Fibroblast of lung (primary cell): ENCODE measurements at regions not wholly inside any gene's neighbourhood (a gene's known extent, or its start where the extent isn't known, plus 50 kb on each side); places are given as distances from the start of the nearest gene placed in this dataset.
A peak's percentile ranks its signal among the peaks of the same experiment; 100 is the strongest.

Experiments used
- DNase-seq, 2 donors: peaks; one replicate each; pipeline versions ENCODE4 v3.0.0 to v3.0.0-alpha.2; 2010; ENCODE audit warnings: low read depth in 2 of 2
- H2AFZ ChIP-seq: 2 replicates; pipeline ENCODE4 v1.5.1; 2012; ENCODE audit warnings: low read length, control low read depth, inconsistent platforms
- H3K27ac ChIP-seq: 2 replicates; pipeline ENCODE4 v1.5.1; 2011; ENCODE audit warnings: low read length, control low read depth; ENCODE audit not compliant: insufficient read depth
- H3K27me3 ChIP-seq: 2 replicates; pipeline ENCODE4 v1.5.1; 2011; ENCODE audit warnings: mild to moderate bottlenecking, low read length; ENCODE audit not compliant: control insufficient read depth, insufficient read depth
- H3K36me3 ChIP-seq: 2 replicates; pipeline ENCODE4 v1.5.1; 2011; ENCODE audit warnings: low read length; ENCODE audit not compliant: control insufficient read depth, insufficient read depth
- H3K4me1 ChIP-seq: 2 replicates; pipeline ENCODE4 v1.5.1; 2011; ENCODE audit warnings: low read length; ENCODE audit not compliant: control insufficient read depth, insufficient read depth; ENCODE audit errors: extremely low read depth
- H3K4me2 ChIP-seq: 2 replicates; pipeline ENCODE4 v1.5.1; 2011; ENCODE audit warnings: low read length, control low read depth; ENCODE audit not compliant: insufficient read depth; ENCODE audit errors: extremely low read depth
- H3K4me3 ChIP-seq, 4 experiments: fragments of 200-600 bp in 1 of 4; sonication (generic) in 1 of 4; replicated peaks in 1 of 4; 2 replicates each; pipeline ENCODE4 v1.5.1; 2011 to 2016; ENCODE audit warnings: low read length in 4 of 4, low read depth in 3 of 4, mild to moderate bottlenecking in 3 of 4, control low read depth in 2 of 4, inconsistent platforms in 1 of 4, mixed read lengths in 1 of 4; ENCODE audit not compliant: insufficient read depth in 1 of 4; ENCODE audit errors: control extremely low read depth in 1 of 4
- H3K79me2 ChIP-seq: 2 replicates; pipeline ENCODE4 v1.5.1; 2012; ENCODE audit warnings: mild to moderate bottlenecking, low read length, inconsistent platforms; ENCODE audit not compliant: control insufficient read depth, insufficient read depth
- H3K9ac ChIP-seq: 2 replicates; pipeline ENCODE4 v1.5.1; 2011; ENCODE audit warnings: mild to moderate bottlenecking, low read length, control low read depth; ENCODE audit not compliant: insufficient read depth
- H3K9me3 ChIP-seq: 2 replicates; pipeline ENCODE4 v1.5.1; 2012; ENCODE audit warnings: low read depth, low read length; ENCODE audit not compliant: control insufficient read depth, insufficient read depth
- H4K20me1 ChIP-seq: 2 replicates; pipeline ENCODE4 v1.5.1; 2011; ENCODE audit warnings: low read length; ENCODE audit not compliant: control insufficient read depth, insufficient read depth; ENCODE audit errors: extremely low read depth
- EZH2 ChIP-seq: IDR thresholded peaks from 2 replicates; pipeline ENCODE4 v1.5.1; 2012; ENCODE audit warnings: low read length, control low read depth, mild to moderate bottlenecking; ENCODE audit errors: missing control alignments
- TF ChIP-seq, protein P1 (sequence below), 2 donors: IDR thresholded peaks in 1 of 2; conservative IDR thresholded peaks in 1 of 2; 1 replicate in 1 of 2; 2 replicates in 1 of 2; pipeline ENCODE4 v1.5.1; 2011 to 2012; ENCODE audit warnings: low read length in 2 of 2, control low read depth in 1 of 2, inconsistent platforms in 1 of 2, low read depth in 1 of 2, mild to moderate bottlenecking in 1 of 2

DNA sequence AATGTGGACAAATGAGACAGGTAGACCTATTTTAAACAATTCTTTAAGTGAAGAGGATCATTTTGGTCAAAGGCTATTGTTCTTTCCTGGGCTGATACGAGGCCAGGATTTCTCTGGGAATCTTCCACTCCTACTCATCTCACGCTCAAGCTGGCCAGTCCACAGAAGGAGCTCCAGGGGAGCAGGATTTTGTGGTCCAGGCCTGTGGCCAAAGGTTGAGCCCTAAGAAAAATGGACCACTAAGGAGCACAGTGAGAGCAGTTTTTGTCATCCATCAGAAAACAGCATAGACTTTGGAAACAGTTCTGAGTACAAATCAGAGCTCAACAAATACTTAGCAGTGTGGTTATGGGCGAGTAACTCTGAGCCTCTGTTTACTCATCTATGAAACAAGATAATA, 260.2 kb upstream of the RUNX1 start:
- Histone ChIP-seq H3K4me3 (no peak overlapping the region), H3K4me1 (no peaks in the 10 kb centered on the region), H3K36me3 (no peaks in the 10 kb centered on the region), H3K4me2 (no peak overlapping the region), H3K79me2 (no peaks in the 10 kb centered on the region), H3K27ac (no peak overlapping the region), H4K20me1 (no peaks in the 10 kb centered on the region), H3K27me3 (no peaks in the 10 kb centered on the region), H3K9me3 (no peaks in the 10 kb centered on the region), H3K9ac (no peak overlapping the region), H2AFZ (no peak overlapping the region)
- DNase-seq = peak; percentile 16 to 86
- TF ChIP-seq, protein P1, sequence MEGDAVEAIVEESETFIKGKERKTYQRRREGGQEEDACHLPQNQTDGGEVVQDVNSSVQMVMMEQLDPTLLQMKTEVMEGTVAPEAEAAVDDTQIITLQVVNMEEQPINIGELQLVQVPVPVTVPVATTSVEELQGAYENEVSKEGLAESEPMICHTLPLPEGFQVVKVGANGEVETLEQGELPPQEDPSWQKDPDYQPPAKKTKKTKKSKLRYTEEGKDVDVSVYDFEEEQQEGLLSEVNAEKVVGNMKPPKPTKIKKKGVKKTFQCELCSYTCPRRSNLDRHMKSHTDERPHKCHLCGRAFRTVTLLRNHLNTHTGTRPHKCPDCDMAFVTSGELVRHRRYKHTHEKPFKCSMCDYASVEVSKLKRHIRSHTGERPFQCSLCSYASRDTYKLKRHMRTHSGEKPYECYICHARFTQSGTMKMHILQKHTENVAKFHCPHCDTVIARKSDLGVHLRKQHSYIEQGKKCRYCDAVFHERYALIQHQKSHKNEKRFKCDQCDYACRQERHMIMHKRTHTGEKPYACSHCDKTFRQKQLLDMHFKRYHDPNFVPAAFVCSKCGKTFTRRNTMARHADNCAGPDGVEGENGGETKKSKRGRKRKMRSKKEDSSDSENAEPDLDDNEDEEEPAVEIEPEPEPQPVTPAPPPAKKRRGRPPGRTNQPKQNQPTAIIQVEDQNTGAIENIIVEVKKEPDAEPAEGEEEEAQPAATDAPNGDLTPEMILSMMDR (conservative IDR thresholded peaks at IDR 0.05 in 1 of 2, IDR thresholded peaks at IDR 0.05 in 1 of 2; ENCODE audit: low read depth in 1 of 2, low read length in 2 of 2) = no peak
- no peak for TF ChIP-seq EZH2

DNA sequence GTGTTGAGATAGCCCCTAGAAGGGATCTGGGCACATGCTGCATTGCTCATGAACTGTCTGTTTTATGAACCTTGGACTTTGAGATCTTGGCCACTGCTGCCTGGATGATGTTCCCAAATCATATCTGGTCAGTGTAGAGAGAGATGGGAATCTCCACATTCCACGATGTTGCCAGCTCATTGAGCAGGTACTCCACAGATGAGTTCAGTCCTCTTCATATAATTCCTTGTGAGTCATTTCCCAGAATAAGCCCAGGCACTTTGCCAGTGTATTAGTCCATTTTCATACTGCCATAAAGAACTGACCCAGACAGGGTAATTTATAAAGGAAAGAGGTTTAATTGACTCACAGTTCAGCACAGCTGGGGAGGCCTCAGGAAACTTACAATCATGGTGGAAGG, 254.0 kb upstream of the RUNX1 start:
- Histone ChIP-seq H3K4me2 (no peak overlapping the region), H3K27me3 (no peaks in the 10 kb centered on the region)

DNA sequence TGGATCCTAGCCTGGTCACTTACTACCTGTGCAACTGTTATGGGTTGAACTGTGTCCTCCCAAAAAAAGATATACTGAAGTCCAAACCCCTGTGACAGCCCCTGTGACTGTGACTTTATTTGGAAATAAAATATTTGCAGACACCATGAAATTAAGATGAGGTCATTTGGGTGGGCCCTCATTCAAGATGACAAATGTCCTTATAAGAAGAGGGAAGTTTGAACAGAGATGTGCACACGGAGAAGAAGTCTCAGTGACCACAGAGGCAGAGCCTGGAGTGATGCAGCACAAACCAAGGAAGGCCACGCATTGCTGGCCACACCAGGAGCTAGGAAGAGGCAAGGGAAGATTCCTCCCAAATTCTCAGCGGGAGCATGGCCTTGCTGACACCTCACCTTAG, 249.7 kb upstream of the RUNX1 start:
- Histone ChIP-seq H3K4me2 (no peak overlapping the region), H3K27me3 (no peaks in the 10 kb centered on the region), H3K4me3 (no peak overlapping the region), H3K36me3 (no peaks in the 10 kb centered on the region), H4K20me1 (no peaks in the 10 kb centered on the region), H3K9ac (no peak overlapping the region), H3K9me3 (no peaks in the 10 kb centered on the region), H3K27ac (no peak overlapping the region), H3K4me1 (peaks cover 3% of the 10 kb centered on the region), H2AFZ (no peak overlapping the region), H3K79me2 (no peaks in the 10 kb centered on the region)
- TF ChIP-seq, protein P1 (conservative IDR thresholded peaks at IDR 0.05 in 1 of 2, IDR thresholded peaks at IDR 0.05 in 1 of 2; ENCODE audit: low read depth in 1 of 2, low read length in 2 of 2) = no peak
- no peak for TF ChIP-seq EZH2
- DNase-seq = no peak

More for the DNA sequence above, 254.0 kb upstream of the RUNX1 start:
- no peaks in the 10 kb centered on the region for H3K36me3 ChIP-seq
- peak; percentile 86 to 95 for DNase-seq
- H3K27ac ChIP-seq = peak overlapping the region; percentile 31
- peaks cover 3% of the 10 kb centered on the region for H3K4me1 ChIP-seq
- H3K79me2 ChIP-seq = no peaks in the 10 kb centered on the region
- H2AFZ ChIP-seq = no peak overlapping the region
- no peak for TF ChIP-seq EZH2
- TF ChIP-seq, protein P1 (conservative IDR thresholded peaks at IDR 0.05 in 1 of 2, IDR thresholded peaks at IDR 0.05 in 1 of 2; ENCODE audit: low read depth in 1 of 2, low read length in 2 of 2) = no peak
- H3K4me3 ChIP-seq = no peak overlapping the region
- no peak overlapping the region for H3K9ac ChIP-seq
- no peaks in the 10 kb centered on the region for H4K20me1 ChIP-seq
- no peaks in the 10 kb centered on the region for H3K9me3 ChIP-seq
